IMR-90 (cell line): ENCODE measurements at regions not wholly inside any gene's neighbourhood (a gene's known extent, or its start where the extent isn't known, plus 50 kb on each side); places are given as distances from the start of the nearest gene placed in this dataset.

Source experiments
- CEBPB ChIP-seq: IDR thresholded peaks from 2 replicates; pipeline ENCODE4 v1.6.1; 2012; ENCODE audit warnings: low read depth, low read length, improper control_type of control experiment
- CTCF ChIP-seq: conservative IDR thresholded peaks from 2 replicates; pipeline ENCODE4 v1.5.1; 2012; ENCODE audit warnings: mild to moderate bottlenecking, low read depth, low read length, improper control_type of control experiment
- MAZ ChIP-seq: IDR thresholded peaks from 2 replicates; pipeline ENCODE4 v1.6.1; 2012; ENCODE audit warnings: low read depth, mild to moderate bottlenecking, low read length, improper control_type of control experiment, moderate library complexity, borderline replicate concordance
- POLR2A ChIP-seq: IDR thresholded peaks from 2 replicates; pipeline ENCODE4 v1.6.1; 2012; ENCODE audit warnings: mild to moderate bottlenecking, low read depth, low read length
- RAD21 ChIP-seq: IDR thresholded peaks from 2 replicates; pipeline ENCODE4 v1.6.1; 2012; ENCODE audit warnings: low read length, improper control_type of control experiment
- USF2 ChIP-seq: fragments of 150-350 bp; IDR thresholded peaks from 2 replicates; pipeline ENCODE4 v1.6.1; 2017; ENCODE audit warnings: mild to moderate bottlenecking, antibody characterized with exemption, low read length, low read depth
- TF ChIP-seq, protein P1 (sequence below): fragments of 150-350 bp; IDR thresholded peaks from 2 replicates; pipeline ENCODE4 v1.6.1; 2016; ENCODE audit warnings: low read depth, mild to moderate bottlenecking, low read length, moderate library complexity, borderline replicate concordance

- TF ChIP-seq USF2 (no peak), CTCF (no peak), POLR2A (no peak), CEBPB (no peak), MAZ (no peak), RAD21 (no peak)
- TF ChIP-seq, protein P1, sequence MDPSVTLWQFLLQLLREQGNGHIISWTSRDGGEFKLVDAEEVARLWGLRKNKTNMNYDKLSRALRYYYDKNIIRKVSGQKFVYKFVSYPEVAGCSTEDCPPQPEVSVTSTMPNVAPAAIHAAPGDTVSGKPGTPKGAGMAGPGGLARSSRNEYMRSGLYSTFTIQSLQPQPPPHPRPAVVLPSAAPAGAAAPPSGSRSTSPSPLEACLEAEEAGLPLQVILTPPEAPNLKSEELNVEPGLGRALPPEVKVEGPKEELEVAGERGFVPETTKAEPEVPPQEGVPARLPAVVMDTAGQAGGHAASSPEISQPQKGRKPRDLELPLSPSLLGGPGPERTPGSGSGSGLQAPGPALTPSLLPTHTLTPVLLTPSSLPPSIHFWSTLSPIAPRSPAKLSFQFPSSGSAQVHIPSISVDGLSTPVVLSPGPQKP, result no peak
These were observed 119.8 kb downstream of the GADD45G start for GRCh38 chr9:89724659-89725058.
